A673 (cell line): ENCODE measurements at regions not wholly inside any gene's neighbourhood (a gene's known extent, or its start where the extent isn't known, plus 50 kb on each side); places are given as distances from the start of the nearest gene placed in this dataset.
A peak's percentile ranks its signal among the peaks of the same experiment; 100 is the strongest.

Experiments
- BruUV-seq: library from RNA; stranded (reverse); fragments of 400-500 nt; replicated peaks from 2 replicates; lab custom pipeline; 2021; lab: Mats Ljungman, UMichigan
- CTCF ChIA-PET: fragments of 300-600 bp; sonication (Branson Sonifier 250); formaldehyde crosslinking; loops from one replicate; lab custom pipeline; 2022; ENCODE audit warnings: antibody characterized with exemption; lab: Charles Lee
- POLR2A ChIA-PET: fragments of 300-600 bp; sonication (Branson Sonifier 250); formaldehyde crosslinking; loops from one replicate; lab custom pipeline; 2022; ENCODE audit warnings: antibody characterized with exemption; ENCODE audit not compliant: low non-redundant PET; lab: Charles Lee
- DNase-seq: peaks from one replicate; pipeline ENCODE4 v3.0.0-alpha.2; 2015; ENCODE audit warnings: low spot score
- H3K27ac ChIP-seq: fragments of 200-600 bp; sonication (generic); 2 replicates; pipeline ENCODE4 v1.5.1; 2016; ENCODE audit warnings: mixed run types, low read depth, mild to moderate bottlenecking, mixed read lengths, antibody characterized with exemption, low read length; ENCODE audit not compliant: poor library complexity, severe bottlenecking
- H3K27me3 ChIP-seq: fragments of 200-600 bp; sonication (generic); replicated peaks from 2 replicates; pipeline ENCODE4 v1.6.1; 2017; ENCODE audit warnings: mixed run types, low read depth, mild to moderate bottlenecking, mixed read lengths, antibody characterized with exemption, low read length; ENCODE audit not compliant: insufficient read depth, poor library complexity
- H3K36me3 ChIP-seq: fragments of 200-600 bp; sonication (generic); 2 replicates; pipeline ENCODE4 v1.6.1; 2016; ENCODE audit warnings: mixed run types, mild to moderate bottlenecking, mixed read lengths, antibody characterized with exemption, low read length; ENCODE audit not compliant: insufficient read depth, poor library complexity, severe bottlenecking
- H3K4me1 ChIP-seq: fragments of 200-600 bp; sonication (generic); 2 replicates; pipeline ENCODE4 v1.6.1; 2017; ENCODE audit warnings: mixed run types, mild to moderate bottlenecking, mixed read lengths, antibody characterized with exemption, low read length; ENCODE audit not compliant: insufficient read depth, poor library complexity, severe bottlenecking
- H3K4me3 ChIP-seq: fragments of 200-600 bp; sonication (generic); 2 replicates; pipeline ENCODE4 v1.5.1; 2016; ENCODE audit warnings: low read depth, mixed run types, mild to moderate bottlenecking, mixed read lengths, low read length; ENCODE audit not compliant: poor library complexity, severe bottlenecking
- H3K9me3 ChIP-seq: fragments of 200-600 bp; sonication (generic); 2 replicates; pipeline ENCODE4 v1.6.1; 2016; ENCODE audit warnings: mixed run types, low read depth, mild to moderate bottlenecking, mixed read lengths, antibody characterized with exemption, low read length; ENCODE audit not compliant: poor library complexity, severe bottlenecking
- EZH2 ChIP-seq: fragments of 200-600 bp; sonication (generic); IDR thresholded peaks from 2 replicates; pipeline ENCODE4 v1.6.1; 2017; ENCODE audit warnings: borderline replicate concordance, low read depth, mild to moderate bottlenecking, mixed read lengths, antibody characterized with exemption, low read length; ENCODE audit not compliant: poor library complexity, severe bottlenecking
- intact Hi-C: fragments of 100-400 bp; cut with micrococcal nuclease; formaldehyde crosslinking; loops from one replicate; pipeline ENCODE4 v1.10.0; 2022; ENCODE audit not compliant: unreplicated experiment
- TF ChIP-seq, protein P1 (sequence below): fragments of 300-800, 200-600 bp; sonication (generic); conservative IDR thresholded peaks from 2 replicates; pipeline ENCODE4 v1.5.1; 2017; ENCODE audit warnings: low read depth, mild to moderate bottlenecking, antibody characterized with exemption, low read length, moderate library complexity, mixed read lengths

DNA sequence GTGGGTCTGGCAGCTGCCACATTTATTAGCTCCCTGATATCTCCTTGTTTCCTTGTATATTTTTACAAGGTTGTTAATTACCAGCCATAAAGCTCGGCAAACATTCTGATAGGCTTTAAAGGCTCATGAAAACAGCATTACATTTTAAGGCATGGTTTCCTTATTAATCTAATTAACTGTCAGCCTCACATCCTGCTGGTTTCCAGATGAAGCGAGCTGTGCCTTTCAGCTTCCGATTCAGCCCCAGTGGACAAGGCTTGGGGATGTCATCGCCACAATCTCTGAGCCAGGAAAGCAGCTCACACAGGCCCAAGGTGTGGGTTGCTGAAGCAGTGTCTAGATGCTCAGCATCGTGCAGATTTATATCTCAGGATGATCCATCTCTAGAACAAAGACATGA is 66.0 kb upstream of the RALY start:
- TF ChIP-seq, protein P1, sequence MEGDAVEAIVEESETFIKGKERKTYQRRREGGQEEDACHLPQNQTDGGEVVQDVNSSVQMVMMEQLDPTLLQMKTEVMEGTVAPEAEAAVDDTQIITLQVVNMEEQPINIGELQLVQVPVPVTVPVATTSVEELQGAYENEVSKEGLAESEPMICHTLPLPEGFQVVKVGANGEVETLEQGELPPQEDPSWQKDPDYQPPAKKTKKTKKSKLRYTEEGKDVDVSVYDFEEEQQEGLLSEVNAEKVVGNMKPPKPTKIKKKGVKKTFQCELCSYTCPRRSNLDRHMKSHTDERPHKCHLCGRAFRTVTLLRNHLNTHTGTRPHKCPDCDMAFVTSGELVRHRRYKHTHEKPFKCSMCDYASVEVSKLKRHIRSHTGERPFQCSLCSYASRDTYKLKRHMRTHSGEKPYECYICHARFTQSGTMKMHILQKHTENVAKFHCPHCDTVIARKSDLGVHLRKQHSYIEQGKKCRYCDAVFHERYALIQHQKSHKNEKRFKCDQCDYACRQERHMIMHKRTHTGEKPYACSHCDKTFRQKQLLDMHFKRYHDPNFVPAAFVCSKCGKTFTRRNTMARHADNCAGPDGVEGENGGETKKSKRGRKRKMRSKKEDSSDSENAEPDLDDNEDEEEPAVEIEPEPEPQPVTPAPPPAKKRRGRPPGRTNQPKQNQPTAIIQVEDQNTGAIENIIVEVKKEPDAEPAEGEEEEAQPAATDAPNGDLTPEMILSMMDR: no peak
- TF ChIP-seq EZH2: no peak
- DNase-seq: no peak
- ChIA-PET CTCF (interaction anchor here (0.7 kb wide), 1 partner anchor 191 kb away, joined by 3 read pairs; no protein-coding TSS in a partner anchor), POLR2A (no interaction called here)
- no peaks in the 10 kb centered on the region for H3K27me3 ChIP-seq
- H3K36me3 ChIP-seq: no peaks in the 10 kb centered on the region
- H3K4me3 ChIP-seq: no peak overlapping the region
- no TSS peak for BruUV-seq
- H3K9me3 ChIP-seq: no peaks in the 10 kb centered on the region
- H3K27ac ChIP-seq: no peak overlapping the region
- H3K4me1 ChIP-seq: no peaks in the 10 kb centered on the region
- intact Hi-C loops: no loop called here

DNA sequence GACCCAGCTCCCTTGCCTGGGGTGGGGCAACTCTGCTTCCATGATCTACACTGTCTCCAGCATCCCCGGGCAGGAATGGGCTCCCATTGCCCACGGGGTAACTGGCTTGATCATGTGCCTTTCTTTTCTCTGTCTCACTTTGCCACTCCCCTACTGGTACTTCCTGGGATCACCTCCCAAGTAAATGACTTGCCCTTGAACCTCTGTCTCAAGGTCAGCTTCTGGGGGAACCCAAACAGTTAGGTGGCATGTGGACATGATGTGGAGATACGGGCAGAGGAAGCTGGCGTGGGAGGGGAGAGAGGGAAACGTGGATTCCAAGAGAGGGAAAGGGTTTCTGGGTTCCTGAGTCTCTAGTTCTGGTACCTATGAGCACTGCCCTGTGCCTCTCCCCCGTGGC is 63.8 kb upstream of the RALY start:
- Histone ChIP-seq H3K27ac (no peak overlapping the region), H3K27me3 (no peaks in the 10 kb centered on the region), H3K4me1 (no peaks in the 10 kb centered on the region), H3K36me3 (no peaks in the 10 kb centered on the region), H3K4me3 (no peak overlapping the region), H3K9me3 (no peaks in the 10 kb centered on the region)
- ChIA-PET POLR2A (no interaction called here), CTCF (no interaction called here)
- TF ChIP-seq EZH2: no peak
- TF ChIP-seq, protein P1: no peak
- intact Hi-C loops: loop anchor here (5.0 kb wide), 2 partner anchors 142 to 197 kb away; no protein-coding TSS in a partner anchor
- no TSS peak for BruUV-seq
- no peak for DNase-seq

DNA sequence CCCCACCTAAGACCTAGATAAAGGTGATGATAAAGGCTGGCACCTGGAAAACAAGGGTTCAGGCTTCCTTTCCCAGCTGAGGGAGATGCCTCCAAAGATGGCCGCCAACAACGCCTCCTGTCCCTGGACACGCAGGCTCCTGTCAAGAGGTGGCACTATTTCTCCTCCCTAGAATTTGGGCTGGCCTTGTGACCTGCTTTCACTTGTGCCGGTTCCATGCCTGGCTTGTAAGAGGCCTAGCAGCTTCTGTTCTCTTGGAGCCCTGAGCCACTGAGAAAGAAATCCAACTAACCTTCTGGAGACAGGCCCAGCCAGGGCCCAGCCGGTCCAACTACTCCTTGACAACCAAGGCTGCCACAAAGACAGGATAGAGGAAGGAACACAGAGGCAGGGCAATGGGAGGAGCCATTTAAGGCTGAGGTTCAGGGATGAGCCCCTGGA is 60.2 kb upstream of the RALY start:
- TF ChIP-seq EZH2: no peak
- TF ChIP-seq, protein P1: peak; percentile 70
- intact Hi-C loops: loop anchor here (5.0 kb wide), 2 partner anchors 139 to 194 kb away; no protein-coding TSS in a partner anchor
- H3K27me3 ChIP-seq: no peaks in the 10 kb centered on the region
- no peaks in the 10 kb centered on the region for H3K36me3 ChIP-seq
- no peaks in the 10 kb centered on the region for H3K4me1 ChIP-seq
- H3K4me3 ChIP-seq: no peak overlapping the region
- no TSS peak for BruUV-seq
- ChIA-PET POLR2A (no interaction called here), CTCF (interaction anchor here (0.7 kb wide), 1 partner anchor 163 kb away, joined by 3 read pairs; no protein-coding TSS in a partner anchor)
- peak; percentile 80 for DNase-seq
- no peak overlapping the region for H3K27ac ChIP-seq
- H3K9me3 ChIP-seq: no peaks in the 10 kb centered on the region
